HG02970 (cell line): ENCODE measurements at regions not wholly inside any gene's neighbourhood (a gene's known extent, or its start where the extent isn't known, plus 50 kb on each side); places are given as distances from the start of the nearest gene placed in this dataset.

ENCODE experiments used
- ATAC-seq: cut with Tn5 transposase; IDR thresholded peaks from one replicate; pipeline ENCODE4 v1.9.1; 2021; ENCODE audit warnings: mild to moderate bottlenecking, moderate library complexity, moderate number of reproducible peaks; ENCODE audit not compliant: unreplicated experiment, low FRiP score

GRCh38 chr12:61629702-61630101 is 630.5 kb upstream of the USP15 start:
- ATAC-seq = no peak

- ATAC-seq = no peak
Measured at GRCh38 chr12:61646639-61647038, 613.6 kb upstream of the USP15 start.

GRCh38 chr12:61647566-61647965 is 612.6 kb upstream of the USP15 start:
- no peak for ATAC-seq

- no peak for ATAC-seq
Measured at GRCh38 chr12:61652265-61652664, 607.9 kb upstream of the USP15 start.

GRCh38 chr12:61654698-61655097 is 605.5 kb upstream of the USP15 start:
- no peak for ATAC-seq

GRCh38 chr12:61655241-61655640 is 605.0 kb upstream of the USP15 start:
- ATAC-seq = no peak

- no peak for ATAC-seq
Measured at GRCh38 chr12:61667676-61668075, 592.5 kb upstream of the USP15 start.

- no peak for ATAC-seq
Measured at GRCh38 chr12:61676520-61676919, 583.7 kb upstream of the USP15 start.

GRCh38 chr12:61687407-61687806 is 572.8 kb upstream of the USP15 start:
- no peak for ATAC-seq

GRCh38 chr12:61694214-61694613 is 566.0 kb upstream of the USP15 start:
- no peak for ATAC-seq

- ATAC-seq = no peak
Measured at GRCh38 chr12:61701471-61701870, 558.7 kb upstream of the USP15 start.

GRCh38 chr12:61706783-61707182 is 553.4 kb upstream of the USP15 start:
- no peak for ATAC-seq

GRCh38 chr12:61713121-61713520 is 547.1 kb upstream of the USP15 start:
- ATAC-seq = no peak

- ATAC-seq = no peak
Measured at GRCh38 chr12:61717986-61718385, 542.2 kb upstream of the USP15 start.

- no peak for ATAC-seq
Measured at GRCh38 chr12:61739925-61740324, 520.3 kb upstream of the USP15 start.

GRCh38 chr12:61750604-61751003 is 509.6 kb upstream of the USP15 start:
- ATAC-seq = no peak

- no peak for ATAC-seq
Measured at GRCh38 chr12:61754214-61754613, 506.0 kb upstream of the USP15 start.

GRCh38 chr12:61757831-61758505 is 502.2 kb upstream of the USP15 start:
- ATAC-seq = no peak

GRCh38 chr12:61758661-61759060 is 501.5 kb upstream of the USP15 start:
- ATAC-seq = no peak

GRCh38 chr12:61765926-61766325 is 494.3 kb upstream of the USP15 start:
- ATAC-seq = no peak

- no peak for ATAC-seq
Measured at GRCh38 chr12:61780435-61780834, 479.8 kb upstream of the USP15 start.

GRCh38 chr12:61781021-61781581 is 479.1 kb upstream of the USP15 start:
- ATAC-seq = no peak
